PC-9 (cell line): ENCODE measurements at regions not wholly inside any gene's neighbourhood (a gene's known extent, or its start where the extent isn't known, plus 50 kb on each side); places are given as distances from the start of the nearest gene placed in this dataset.

ENCODE experiments used
- BruUV-seq: library from RNA; stranded (reverse); fragments of 400-500 nt; replicated peaks from 2 replicates; lab custom pipeline; 2021; lab: Mats Ljungman, UMichigan
- CTCF ChIA-PET: fragments of 300-600 bp; sonication (Branson Sonifier 250); formaldehyde crosslinking; loops from one replicate; lab custom pipeline; 2022; ENCODE audit warnings: antibody characterized with exemption; lab: Charles Lee
- POLR2A ChIA-PET: fragments of 300-600 bp; sonication (Branson Sonifier 250); formaldehyde crosslinking; loops from one replicate; lab custom pipeline; 2022; ENCODE audit warnings: antibody characterized with exemption; ENCODE audit not compliant: unreplicated experiment; lab: Charles Lee
- DNase-seq, 2 experiments: peaks; one replicate each; pipeline versions ENCODE4 v3.0.0 to v3.0.0-alpha.2; 2015 to 2022; ENCODE audit warnings: mixed read lengths in 1 of 2
- H2AFZ ChIP-seq: fragments of 200-600 bp; sonication (generic); 2 replicates; pipeline ENCODE4 v1.8.1; 2017; ENCODE audit warnings: antibody characterized with exemption
- H3F3A ChIP-seq: fragments of 200-600 bp; sonication (generic); 2 replicates; pipeline ENCODE4 v1.8.1; 2017; ENCODE audit warnings: antibody characterized with exemption, mild to moderate bottlenecking, low read depth; ENCODE audit not compliant: insufficient read depth
- H3K27ac ChIP-seq: fragments of 200-600 bp; sonication (generic); 2 replicates; pipeline ENCODE4 v1.6.1; 2016; ENCODE audit warnings: mixed run types
- H3K27me3 ChIP-seq: fragments of 200-600 bp; sonication (generic); 2 replicates; pipeline ENCODE4 v1.6.1; 2016; ENCODE audit warnings: low read depth, mixed run types; ENCODE audit not compliant: insufficient read depth
- H3K36me3 ChIP-seq: fragments of 200-600 bp; sonication (generic); 2 replicates; pipeline ENCODE4 v1.6.1; 2016; ENCODE audit warnings: low read depth, mixed run types
- H3K4me1 ChIP-seq: fragments of 200-600 bp; sonication (generic); replicated peaks from 2 replicates; pipeline ENCODE4 v1.6.1; 2016; ENCODE audit warnings: mixed run types; ENCODE audit not compliant: insufficient read depth
- H3K4me2 ChIP-seq: fragments of 200-600 bp; sonication (generic); 2 replicates; pipeline ENCODE4 v1.6.1; 2017; ENCODE audit warnings: mixed run types
- H3K4me3 ChIP-seq: fragments of 200-600 bp; sonication (generic); 2 replicates; pipeline ENCODE4 v1.6.1; 2016; ENCODE audit warnings: mixed run types
- H3K79me2 ChIP-seq: fragments of 200-600 bp; sonication (generic); 2 replicates; pipeline ENCODE4 v1.6.1; 2017; ENCODE audit warnings: low read depth, mixed run types
- H3K9me2 ChIP-seq: fragments of 200-600 bp; sonication (generic); 2 replicates; pipeline ENCODE4 v1.8.1; 2017; ENCODE audit warnings: mild to moderate bottlenecking; ENCODE audit not compliant: insufficient read depth
- H3K9me3 ChIP-seq: fragments of 200-600 bp; sonication (generic); 2 replicates; pipeline ENCODE4 v1.8.1; 2016; ENCODE audit warnings: low read depth; ENCODE audit not compliant: insufficient read depth
- H4K20me1 ChIP-seq: fragments of 200-600 bp; sonication (generic); 2 replicates; pipeline ENCODE4 v1.8.1; 2017; ENCODE audit not compliant: insufficient read depth
- CTCF ChIP-seq: fragments of 200-600 bp; sonication (generic); conservative IDR thresholded peaks from 2 replicates; pipeline ENCODE4 v1.6.1; 2017; ENCODE audit warnings: mixed run types, antibody characterized with exemption, mild to moderate bottlenecking, moderate library complexity
- EZH2 ChIP-seq: fragments of 200-600 bp; sonication (generic); IDR thresholded peaks from 2 replicates; pipeline ENCODE4 v1.8.0; 2017; ENCODE audit warnings: antibody characterized with exemption, low read depth
- intact Hi-C: fragments of 100-400 bp; cut with micrococcal nuclease; formaldehyde crosslinking; loops from one replicate; pipeline ENCODE4 v1.10.0; 2022; ENCODE audit not compliant: unreplicated experiment

- H3K4me2 ChIP-seq: no peak overlapping the region
These were observed 179.8 kb upstream of the RIMS1 start for GRCh38 chr6:71706523-71706922.

DNA sequence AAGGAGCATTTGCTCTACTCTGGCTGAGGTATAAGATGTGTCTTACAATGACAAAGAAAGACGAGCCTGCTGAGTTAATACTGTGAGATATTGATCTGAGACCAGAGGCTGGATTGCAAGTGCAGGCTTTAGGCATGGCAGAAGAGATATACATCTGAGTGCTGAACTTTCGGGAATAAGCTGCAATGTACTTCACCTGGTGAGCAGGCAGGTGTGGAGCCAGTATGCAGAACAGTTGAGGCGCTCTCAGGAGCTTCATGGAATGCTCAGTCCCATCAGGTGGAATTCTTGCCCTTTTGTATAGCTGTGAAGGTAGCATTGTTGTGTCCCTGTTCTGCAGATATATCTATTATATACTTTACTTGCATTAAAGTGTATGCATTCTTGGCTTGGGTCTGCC is 179.3 kb upstream of the RIMS1 start:
- no peaks in the 10 kb centered on the region for H3K27me3 ChIP-seq
- H3K9me2 ChIP-seq: no peaks in the 10 kb centered on the region
- H3K79me2 ChIP-seq: no peaks in the 10 kb centered on the region
- no peak for DNase-seq
- no peak overlapping the region for H3K4me2 ChIP-seq
- TF ChIP-seq CTCF (no peak), EZH2 (no peak)
- ChIA-PET POLR2A (no interaction called here), CTCF (no interaction called here)
- H4K20me1 ChIP-seq: no peaks in the 10 kb centered on the region
- H3K4me3 ChIP-seq: no peak overlapping the region
- no peaks in the 10 kb centered on the region; the same call in 1 of the 2 replicates for H3K9me3 ChIP-seq
- intact Hi-C loops: no loop called here
- H3K27ac ChIP-seq: no peak overlapping the region
- BruUV-seq: no TSS peak
- H3K36me3 ChIP-seq: no peaks in the 10 kb centered on the region
- no peaks in the 10 kb centered on the region for H3F3A ChIP-seq
- no peaks in the 10 kb centered on the region for H3K4me1 ChIP-seq
- H2AFZ ChIP-seq: no peak overlapping the region

More at GRCh38 chr6:71706523-71706922, 179.8 kb upstream of the RIMS1 start:
- Histone ChIP-seq H3K79me2 (no peaks in the 10 kb centered on the region), H3K9me3 (no peaks in the 10 kb centered on the region; the same call in 1 of the 2 replicates), H3K27ac (no peak overlapping the region), H3K4me3 (no peak overlapping the region), H3K27me3 (no peaks in the 10 kb centered on the region), H3K9me2 (no peaks in the 10 kb centered on the region), H2AFZ (no peak overlapping the region), H4K20me1 (no peaks in the 10 kb centered on the region), H3K36me3 (no peaks in the 10 kb centered on the region), H3F3A (no peaks in the 10 kb centered on the region), H3K4me1 (no peaks in the 10 kb centered on the region)
- ChIA-PET POLR2A (no interaction called here), CTCF (no interaction called here)
- intact Hi-C loops: no loop called here
- no TSS peak for BruUV-seq
- DNase-seq: no peak
- TF ChIP-seq EZH2 (no peak), CTCF (no peak)

GRCh38 chr6:71720705-71721104 is 165.6 kb upstream of the RIMS1 start:
- POLR2A ChIA-PET: interaction anchor here (0.6 to 0.7 kb wide), 3 partner anchors 10 to 192 kb away, joined by 3 to 5 read pairs (median 3); no protein-coding TSS in a partner anchor
- no peak overlapping the region for H3K4me3 ChIP-seq
- no peaks in the 10 kb centered on the region for H3K9me2 ChIP-seq
- H3K4me2 ChIP-seq: no peak overlapping the region
- BruUV-seq: no TSS peak
- intact Hi-C loops: no loop called here
- H3K9me3 ChIP-seq: no peaks in the 10 kb centered on the region
- no peaks in the 10 kb centered on the region for H3F3A ChIP-seq
- no peaks in the 10 kb centered on the region for H3K79me2 ChIP-seq
- H3K4me1 ChIP-seq: no peaks in the 10 kb centered on the region
- DNase-seq: no peak
- no peaks in the 10 kb centered on the region for H3K36me3 ChIP-seq
- H2AFZ ChIP-seq: no peak overlapping the region
- CTCF ChIA-PET: no interaction called here
- H4K20me1 ChIP-seq: no peaks in the 10 kb centered on the region
- TF ChIP-seq EZH2: no peak
- no peak for TF ChIP-seq CTCF
- H3K27me3 ChIP-seq: no peaks in the 10 kb centered on the region
- H3K27ac ChIP-seq: no peak overlapping the region
